ENCODE measurements at regions not wholly inside any gene's neighbourhood (a gene's known extent, or its start where the extent isn't known, plus 50 kb on each side); places are given as distances from the start of the nearest gene placed in this dataset.

DNA sequence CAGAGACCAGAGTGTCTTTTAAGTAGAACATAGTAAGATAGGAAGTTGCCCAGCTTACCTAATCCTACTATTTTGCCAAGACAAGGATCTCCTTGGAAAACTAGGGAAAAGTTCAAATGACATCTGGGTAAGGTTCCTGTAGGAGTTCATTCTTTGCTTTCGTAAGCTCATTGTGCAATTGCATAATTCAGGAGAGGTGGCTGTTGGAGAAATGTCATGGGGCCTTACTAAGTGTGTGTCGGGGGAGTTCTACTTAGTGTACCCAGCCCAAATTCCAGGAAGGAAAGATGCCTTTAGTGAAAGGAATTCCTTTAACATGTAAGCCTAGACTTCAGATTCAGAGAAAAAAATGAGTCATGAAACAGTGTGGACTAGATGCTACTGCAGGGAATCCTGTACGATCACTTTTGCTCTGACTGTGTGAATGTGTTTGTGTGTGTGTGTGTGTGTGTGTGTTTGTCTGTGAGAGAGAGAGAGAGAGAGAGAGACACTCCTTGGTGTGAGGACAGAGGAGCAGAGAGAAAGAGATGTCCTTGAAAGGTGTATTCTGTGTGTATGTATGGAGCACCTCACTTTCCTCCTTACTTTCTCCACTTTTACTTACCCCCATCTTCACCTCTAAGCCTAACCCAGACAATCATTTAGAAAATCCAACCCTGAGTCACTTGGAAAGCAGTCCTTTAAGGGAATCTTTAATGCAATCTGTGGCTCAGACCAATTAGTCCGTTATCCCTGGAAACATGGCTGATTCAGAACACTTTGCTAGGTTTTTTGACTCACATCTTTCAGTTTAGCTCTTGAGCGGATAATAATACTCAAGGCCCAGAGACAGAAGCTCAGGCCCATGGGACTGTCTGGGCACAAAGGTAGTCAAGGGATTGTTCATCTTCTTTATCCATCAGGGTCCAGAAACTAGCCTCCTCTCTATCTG is 114.5 kb upstream of the ACSL4 start:
- no peaks in the 10 kb centered on the region for H3K9me3 ChIP-seq
- peak in 1 of 2 donors; percentile 44 for DNase-seq (ENCODE audit: low spot score in 2 of 2)
- no peaks in the 10 kb centered on the region for H3K36me3 ChIP-seq
- TF ChIP-seq, protein P1, sequence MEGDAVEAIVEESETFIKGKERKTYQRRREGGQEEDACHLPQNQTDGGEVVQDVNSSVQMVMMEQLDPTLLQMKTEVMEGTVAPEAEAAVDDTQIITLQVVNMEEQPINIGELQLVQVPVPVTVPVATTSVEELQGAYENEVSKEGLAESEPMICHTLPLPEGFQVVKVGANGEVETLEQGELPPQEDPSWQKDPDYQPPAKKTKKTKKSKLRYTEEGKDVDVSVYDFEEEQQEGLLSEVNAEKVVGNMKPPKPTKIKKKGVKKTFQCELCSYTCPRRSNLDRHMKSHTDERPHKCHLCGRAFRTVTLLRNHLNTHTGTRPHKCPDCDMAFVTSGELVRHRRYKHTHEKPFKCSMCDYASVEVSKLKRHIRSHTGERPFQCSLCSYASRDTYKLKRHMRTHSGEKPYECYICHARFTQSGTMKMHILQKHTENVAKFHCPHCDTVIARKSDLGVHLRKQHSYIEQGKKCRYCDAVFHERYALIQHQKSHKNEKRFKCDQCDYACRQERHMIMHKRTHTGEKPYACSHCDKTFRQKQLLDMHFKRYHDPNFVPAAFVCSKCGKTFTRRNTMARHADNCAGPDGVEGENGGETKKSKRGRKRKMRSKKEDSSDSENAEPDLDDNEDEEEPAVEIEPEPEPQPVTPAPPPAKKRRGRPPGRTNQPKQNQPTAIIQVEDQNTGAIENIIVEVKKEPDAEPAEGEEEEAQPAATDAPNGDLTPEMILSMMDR (IDR thresholded peaks at IDR 0.05): no peak
- TF ChIP-seq POLR2AphosphoS5 (IDR thresholded peaks at IDR 0.05): peak in 1 of 3 donors; percentile 25
- H3K4me3 ChIP-seq: no peak overlapping the region
- peaks cover 0 to 50% of the 10 kb centered on the region in 2 donors for H3K27me3 ChIP-seq
- H3K4me1 ChIP-seq: no peaks in the 10 kb centered on the region
- intact Hi-C loops (cut with DNase I; ENCODE audit: low total_unique reads): no loop called here
- H3K27ac ChIP-seq: peak overlapping the region; percentile 6 to 86

DNA sequence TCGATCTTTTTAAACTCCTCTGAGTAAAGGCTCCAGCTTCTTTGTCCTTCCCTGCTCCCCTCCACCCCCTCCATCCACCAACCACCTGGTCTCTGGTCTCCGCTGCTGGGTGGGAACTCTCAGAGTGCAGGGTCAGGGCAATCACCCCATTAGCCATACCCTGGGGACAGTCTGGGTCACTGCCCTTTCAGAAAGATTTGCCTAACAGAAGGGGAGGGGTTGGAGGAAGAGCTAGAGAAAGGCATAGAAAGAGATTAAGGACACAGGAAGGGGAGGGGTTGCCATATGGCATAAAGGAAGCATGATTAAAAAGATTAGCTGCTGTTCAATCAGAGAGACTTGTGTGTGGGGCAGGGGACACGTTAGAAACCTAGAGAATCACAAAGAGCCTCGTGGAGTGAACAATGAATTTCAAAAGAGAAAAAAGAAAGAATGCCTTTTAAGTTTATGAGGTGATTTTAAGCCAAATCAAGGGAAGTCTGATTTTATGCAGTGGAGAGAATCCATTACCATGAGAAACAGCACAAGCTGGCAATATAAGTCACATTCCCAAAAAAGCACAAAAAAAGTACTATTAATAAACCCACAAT is 115.5 kb upstream of the ACSL4 start:
- no peaks in the 10 kb centered on the region for H3K4me1 ChIP-seq
- no peaks in the 10 kb centered on the region for H3K36me3 ChIP-seq
- H3K27ac ChIP-seq: peak overlapping the region; percentile 6 to 86
- peaks cover 0 to 54% of the 10 kb centered on the region in 2 donors for H3K27me3 ChIP-seq
- no peaks in the 10 kb centered on the region for H3K9me3 ChIP-seq
- DNase-seq (ENCODE audit: low spot score in 2 of 2): no peak
- intact Hi-C loops (cut with DNase I; ENCODE audit: low total_unique reads): no loop called here
- no peak overlapping the region for H3K4me3 ChIP-seq
- TF ChIP-seq POLR2A (IDR thresholded peaks at IDR 0.05) (no peak), POLR2AphosphoS5 (IDR thresholded peaks at IDR 0.05) (no peak)
- TF ChIP-seq, protein P1 (IDR thresholded peaks at IDR 0.05): no peak

DNA sequence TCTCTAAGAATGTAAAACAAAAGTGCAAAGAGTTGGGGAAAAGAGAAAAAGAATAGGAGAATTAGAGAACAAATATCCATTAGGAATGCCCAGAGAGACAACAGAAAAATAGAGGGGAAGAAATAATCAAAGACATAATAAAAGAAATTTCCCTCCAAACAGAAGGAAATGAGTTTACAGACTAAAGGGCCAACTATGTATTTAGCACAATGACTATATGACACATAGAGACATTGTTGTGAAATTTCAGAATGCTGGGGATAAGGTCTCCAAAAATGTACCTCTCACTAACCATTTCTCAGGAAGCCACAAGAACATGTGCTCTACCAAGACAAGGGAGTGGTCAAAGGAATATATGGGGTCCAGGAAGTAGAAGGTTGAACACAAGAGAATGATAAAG is 121.0 kb upstream of the ACSL4 start:
- H3K36me3 ChIP-seq: no peaks in the 10 kb centered on the region
- H3K27ac ChIP-seq: no peak overlapping the region
- H3K4me1 ChIP-seq: no peaks in the 10 kb centered on the region
- H3K9me3 ChIP-seq: peaks cover 5 to 6% of the 10 kb centered on the region in 2 donors
- peaks cover 0 to 38% of the 10 kb centered on the region in 2 donors for H3K27me3 ChIP-seq
- intact Hi-C loops (cut with DNase I; ENCODE audit: low total_unique reads): no loop called here
- TF ChIP-seq, protein P1 (IDR thresholded peaks at IDR 0.05): no peak
- TF ChIP-seq POLR2AphosphoS5 (IDR thresholded peaks at IDR 0.05): no peak
- TF ChIP-seq POLR2A (IDR thresholded peaks at IDR 0.05): no peak
- H3K4me3 ChIP-seq: no peak overlapping the region
- no peak for DNase-seq (ENCODE audit: low spot score in 2 of 2)

DNA sequence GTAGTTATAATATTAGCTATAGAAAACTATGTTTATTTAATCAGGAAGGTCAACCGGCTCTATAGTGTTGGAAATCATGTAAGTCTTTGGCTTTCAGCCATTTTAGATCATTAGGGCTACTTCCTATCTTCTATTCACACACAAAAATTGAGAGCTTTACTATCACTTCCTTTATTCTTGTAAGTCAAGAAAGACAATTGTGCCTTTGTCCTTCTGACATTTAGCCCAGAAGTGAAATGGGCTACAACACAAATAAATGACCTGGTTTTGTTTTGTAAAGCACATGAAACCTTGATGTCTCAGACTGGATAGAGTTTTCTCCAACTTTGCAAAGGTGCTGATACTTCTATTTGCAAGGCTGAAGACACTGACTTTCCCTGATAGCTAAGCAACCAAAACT is 122.4 kb upstream of the ACSL4 start:
- no peak for DNase-seq (ENCODE audit: low spot score in 2 of 2)
- Histone ChIP-seq H3K36me3 (no peaks in the 10 kb centered on the region), H3K4me1 (no peaks in the 10 kb centered on the region), H3K27me3 (peaks cover 0 to 29% of the 10 kb centered on the region in 2 donors), H3K27ac (no peak overlapping the region), H3K4me3 (no peak overlapping the region), H3K9me3 (peaks cover 5 to 6% of the 10 kb centered on the region in 2 donors)
- TF ChIP-seq POLR2AphosphoS5 (IDR thresholded peaks at IDR 0.05): no peak
- intact Hi-C loops (cut with DNase I; ENCODE audit: low total_unique reads): no loop called here

DNA sequence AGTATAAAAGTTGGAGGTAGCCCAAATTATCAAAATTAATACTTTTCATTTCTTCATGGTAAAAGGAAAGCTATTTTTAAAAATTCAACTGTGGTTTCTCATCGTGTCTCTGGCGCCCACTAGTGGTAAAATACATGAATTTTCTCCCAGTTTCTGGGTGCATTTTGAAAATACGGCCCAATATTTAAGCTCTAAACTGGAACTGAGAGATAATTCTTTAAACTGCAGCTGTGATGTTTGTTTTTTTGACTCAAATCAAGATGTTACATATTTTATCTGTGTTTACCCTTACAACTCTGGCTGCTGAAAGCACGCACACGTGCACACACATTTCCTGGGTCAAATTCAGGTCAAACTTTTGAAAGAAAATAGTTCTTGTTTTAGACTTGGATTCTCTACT is 123.9 kb upstream of the ACSL4 start:
- H3K27me3 ChIP-seq: peaks cover 0 to 22% of the 10 kb centered on the region in 2 donors
- H3K36me3 ChIP-seq: no peaks in the 10 kb centered on the region
- no peak overlapping the region for H3K4me3 ChIP-seq
- H3K27ac ChIP-seq: peak overlapping the region in 1 of 2 donors; percentile 2
- no peak for TF ChIP-seq POLR2AphosphoS5 (IDR thresholded peaks at IDR 0.05)
- TF ChIP-seq, protein P1 (IDR thresholded peaks at IDR 0.05): peak; percentile 55 to 87 (median 58)
- H3K9me3 ChIP-seq: peaks cover 5 to 6% of the 10 kb centered on the region in 2 donors
- H3K4me1 ChIP-seq: no peaks in the 10 kb centered on the region
- intact Hi-C loops (cut with DNase I; ENCODE audit: low total_unique reads): no loop called here
- DNase-seq (ENCODE audit: low spot score in 2 of 2): no peak
